Activated CD8-positive, alpha-beta memory T cell treated with anti-CD3 and anti-CD28 coated beads, Interleukin-2, amount 50 U/mL, for 24 hours (primary cell): ENCODE measurements at regions not wholly inside any gene's neighbourhood (a gene's known extent, or its start where the extent isn't known, plus 50 kb on each side); places are given as distances from the start of the nearest gene placed in this dataset.
"Not testable (repeated sequence)": the region's sequence is repeated elsewhere in the genome, so short reads cannot be mapped to it uniquely, and the experiment has no call there.

Experiments
- DNase-seq: peaks from one replicate; pipeline ENCODE4 v3.0.0-alpha.2; 2020; ENCODE audit errors: extremely low read depth

DNA sequence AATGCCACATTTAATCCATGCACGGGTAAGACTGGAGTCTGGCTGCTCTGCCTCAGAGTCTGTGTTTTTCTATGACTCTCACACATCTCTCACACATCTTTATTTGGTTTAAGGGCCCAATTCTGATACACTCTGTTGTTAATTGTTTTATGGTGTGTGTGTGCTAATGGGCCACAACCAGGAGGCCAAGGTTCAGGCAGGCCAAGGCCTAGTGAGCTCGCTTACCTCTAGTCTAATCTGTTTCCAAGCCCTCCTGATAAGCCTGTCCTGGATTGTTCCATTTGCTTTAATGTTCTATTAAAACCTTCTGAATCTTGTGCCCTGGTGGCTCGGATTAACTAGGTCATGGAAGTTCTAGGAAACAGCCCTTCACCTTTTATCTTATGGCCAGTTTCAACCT is 445.4 kb upstream of the DPH6 start:
- no peak for DNase-seq

DNA sequence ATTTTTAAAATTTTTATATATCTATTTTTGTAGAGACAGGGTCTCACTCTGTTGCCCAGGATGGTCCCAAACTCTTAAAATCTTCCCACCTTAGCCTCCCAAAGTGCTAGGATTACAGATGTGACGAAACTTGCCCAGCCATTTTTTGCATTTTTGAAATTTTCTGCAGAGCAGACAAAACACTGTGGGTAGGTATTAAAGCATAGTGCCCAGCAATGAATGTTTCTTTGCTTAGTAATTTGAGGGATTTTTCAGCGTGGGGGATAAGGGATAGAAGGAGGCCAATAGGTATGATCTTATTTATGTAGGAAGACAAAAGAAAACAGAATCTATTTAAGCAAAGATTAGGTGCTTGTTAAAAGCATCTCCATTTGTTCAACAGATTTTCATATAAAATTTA is 446.8 kb upstream of the DPH6 start:
- DNase-seq, result no peak

DNA sequence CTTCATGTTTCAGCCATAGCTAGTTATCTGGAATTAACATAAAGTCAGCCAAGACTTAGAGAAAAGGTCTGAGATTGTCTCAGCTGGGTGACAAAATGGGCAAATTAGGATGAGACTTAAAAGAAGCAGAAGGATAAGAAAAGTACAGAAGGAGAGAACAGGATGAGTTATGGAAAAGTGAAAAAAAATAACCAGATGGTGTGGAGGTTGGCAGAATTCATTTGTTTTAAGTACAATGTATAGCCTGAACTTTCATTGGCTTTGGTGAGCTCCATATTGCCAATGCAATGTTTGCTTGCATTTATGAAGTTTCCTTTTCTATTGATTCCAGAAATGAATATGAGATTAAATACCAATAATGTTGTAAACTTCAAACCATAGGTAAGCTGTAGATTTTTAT is 447.2 kb upstream of the DPH6 start:
- no peak for DNase-seq

DNA sequence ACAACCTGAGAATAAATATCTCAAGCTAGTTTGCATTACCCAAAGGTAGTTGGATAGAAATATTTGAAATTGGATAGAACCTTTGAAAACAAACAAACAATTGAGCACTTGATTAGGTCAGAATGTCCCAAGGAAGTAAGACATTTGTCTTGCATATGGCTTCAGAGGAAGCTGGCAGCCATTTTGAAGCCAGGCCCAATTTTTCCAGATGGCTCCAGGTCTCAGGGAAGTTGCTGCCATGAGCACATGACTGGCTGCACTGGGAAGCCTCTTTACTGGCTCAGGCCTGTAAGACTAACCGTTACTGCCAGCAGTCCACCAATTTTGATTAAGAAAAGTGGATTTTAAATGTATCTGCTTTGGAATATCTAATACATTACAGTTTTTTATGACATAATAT is 448.9 kb upstream of the DPH6 start:
- no peak for DNase-seq

DNA sequence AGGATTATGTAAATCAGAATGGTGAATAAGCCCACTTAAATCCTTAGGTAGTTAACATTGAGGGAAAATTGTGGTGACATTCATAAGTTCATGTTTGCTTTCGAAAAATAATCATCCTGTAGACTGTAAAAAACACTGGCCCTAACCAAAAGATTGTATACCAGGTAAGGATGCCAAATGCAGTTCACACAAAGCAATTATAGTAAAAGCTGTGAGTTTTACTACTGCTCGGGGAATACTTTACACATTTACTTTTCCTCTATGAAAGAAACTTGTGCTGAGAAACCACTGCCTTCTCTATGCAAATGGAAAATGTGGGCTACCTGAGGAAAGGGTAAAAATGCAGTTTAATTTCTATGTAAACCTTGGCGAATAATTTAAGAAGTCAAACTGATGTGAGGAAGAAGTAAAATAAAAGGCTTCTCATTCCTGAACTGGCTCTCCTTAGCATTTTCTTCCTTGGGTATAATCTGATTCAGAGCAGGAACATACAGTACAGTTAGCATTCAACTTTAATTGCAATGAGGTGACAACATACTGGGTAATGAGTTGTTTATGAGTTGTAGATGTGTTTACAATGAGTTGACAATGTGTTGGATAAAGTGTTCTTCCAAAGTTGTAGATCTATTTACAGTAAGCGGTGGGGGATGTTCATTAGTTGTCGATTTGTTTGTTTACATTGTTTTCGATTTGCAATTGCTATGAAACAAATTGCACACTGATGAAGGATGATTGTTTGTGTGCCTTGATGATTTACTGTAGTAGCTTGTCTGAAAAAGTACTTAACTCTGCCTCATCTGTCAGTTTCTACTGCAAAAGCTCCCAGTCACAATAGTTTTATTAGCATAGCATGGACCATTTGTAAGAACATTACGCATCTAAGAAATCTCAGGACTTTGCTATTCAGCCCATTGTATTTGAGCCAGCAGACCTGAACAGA is 453.0 kb upstream of the DPH6 start:
- DNase-seq, result no peak

DNA sequence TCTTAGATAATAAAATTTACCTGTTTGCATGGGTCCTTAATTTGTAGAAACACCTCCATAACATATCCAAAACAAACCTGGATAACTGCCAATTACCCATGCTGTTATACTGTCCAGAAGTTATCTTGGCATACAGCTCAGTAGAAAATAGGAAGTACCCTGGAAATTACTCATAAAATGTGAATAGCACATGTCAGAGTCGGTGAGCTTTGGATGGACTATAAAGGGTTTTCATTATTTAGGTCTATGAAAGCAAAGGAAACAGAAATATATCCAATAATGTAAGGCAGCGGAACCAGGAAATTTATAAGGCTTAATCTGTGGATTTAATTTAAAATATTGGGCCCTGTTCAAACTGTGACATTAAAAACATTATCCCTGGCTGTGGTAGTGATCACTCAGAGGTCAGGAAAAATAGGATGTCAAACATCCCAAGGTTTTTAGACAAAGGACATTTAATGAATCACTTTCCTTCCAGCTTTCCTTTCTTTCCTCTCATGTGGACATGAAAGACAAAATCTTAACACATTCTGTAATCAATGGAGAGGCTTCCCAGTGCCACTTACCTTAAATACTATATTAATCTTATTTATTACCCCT is 459.0 kb upstream of the DPH6 start:
- no peak for DNase-seq

DNA sequence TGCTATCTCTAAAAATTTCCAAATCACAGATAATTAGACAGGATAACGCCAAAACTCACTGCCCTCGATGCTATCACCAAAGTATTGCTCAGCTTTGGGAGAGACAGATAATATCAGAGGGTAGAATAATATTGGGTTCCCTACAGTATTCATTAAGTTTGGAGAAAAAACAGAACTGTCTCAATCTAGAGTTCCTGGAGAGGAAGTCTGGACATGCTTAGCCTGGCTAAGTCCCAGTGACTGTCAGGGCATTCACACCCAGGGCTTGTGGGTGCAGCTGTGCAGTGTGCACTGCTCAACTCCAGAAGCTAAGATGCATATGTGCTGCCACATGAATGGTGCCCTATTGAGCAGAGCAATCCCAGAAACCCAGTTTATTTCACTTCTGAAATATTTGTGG is 459.6 kb upstream of the DPH6 start:
- DNase-seq, result no peak

DNA sequence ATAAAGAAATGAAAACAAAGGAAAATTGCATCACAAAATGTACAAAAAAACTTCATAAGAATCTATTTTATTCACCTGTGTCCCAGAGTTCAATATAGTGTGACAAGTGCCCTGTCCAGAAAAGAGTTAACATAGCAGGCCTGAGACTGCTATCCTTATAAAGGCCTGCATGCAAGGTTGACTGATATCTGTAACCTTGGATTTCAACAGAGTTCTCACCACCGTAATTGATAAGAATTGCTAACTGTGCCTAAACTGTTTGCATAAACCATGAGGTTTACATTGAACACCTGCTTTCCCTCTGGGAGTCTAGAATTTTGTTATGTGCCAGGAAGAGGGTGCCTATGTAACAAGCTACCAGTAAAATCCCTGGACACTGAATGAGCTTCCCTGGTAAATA is 461.7 kb upstream of the DPH6 start:
- DNase-seq, result no peak

DNA sequence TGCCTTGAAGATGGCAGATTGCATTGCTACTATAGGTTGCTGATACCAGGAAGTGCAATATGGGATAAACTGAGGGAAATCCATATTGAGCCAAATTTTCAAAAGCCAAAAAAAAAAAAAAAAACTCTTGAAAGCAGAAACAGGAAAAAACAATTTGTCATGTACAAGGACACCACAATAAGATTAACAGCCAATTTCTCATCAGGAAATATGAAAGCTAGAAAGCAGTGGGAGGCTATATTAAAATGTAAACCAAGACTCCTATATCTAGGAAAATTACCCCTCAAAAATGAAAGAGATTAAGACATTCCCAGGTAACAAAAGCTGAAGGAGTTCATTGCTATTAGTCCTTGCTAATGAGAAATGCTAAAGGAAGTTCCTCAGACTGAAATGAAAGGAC is 462.8 kb upstream of the DPH6 start:
- no peak for DNase-seq

DNA sequence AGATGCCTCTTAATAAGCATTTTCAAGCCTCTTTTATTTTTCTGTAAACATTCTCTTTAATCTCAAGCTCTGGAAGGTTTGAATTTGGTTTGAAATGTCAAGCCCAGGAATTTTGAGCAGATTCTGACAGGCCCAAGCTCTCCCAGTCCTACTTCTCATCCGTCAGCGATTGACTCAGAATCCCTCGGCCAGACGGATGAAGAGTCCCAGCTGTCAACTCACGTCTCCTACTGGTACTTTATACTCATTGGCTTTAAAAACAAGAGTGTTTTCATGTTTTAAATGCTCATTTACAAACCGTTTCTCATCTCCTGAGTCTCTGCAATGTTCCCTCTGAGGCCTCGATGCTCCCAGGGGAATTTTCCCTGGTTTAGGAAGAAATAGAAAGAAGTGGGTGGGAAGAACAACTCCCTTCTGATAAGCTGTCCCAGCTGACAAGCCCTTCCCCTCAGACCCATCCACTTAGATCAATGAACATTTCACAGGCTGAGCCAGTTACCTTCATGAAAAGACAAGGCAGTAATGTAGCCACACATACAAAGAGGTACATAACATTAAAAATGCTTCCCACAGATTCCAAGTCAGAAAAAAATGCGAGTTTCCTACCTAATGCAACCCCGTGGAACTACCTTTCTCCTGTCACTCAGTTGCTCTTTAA is 478.2 kb upstream of the DPH6 start:
- DNase-seq, result no peak

DNA sequence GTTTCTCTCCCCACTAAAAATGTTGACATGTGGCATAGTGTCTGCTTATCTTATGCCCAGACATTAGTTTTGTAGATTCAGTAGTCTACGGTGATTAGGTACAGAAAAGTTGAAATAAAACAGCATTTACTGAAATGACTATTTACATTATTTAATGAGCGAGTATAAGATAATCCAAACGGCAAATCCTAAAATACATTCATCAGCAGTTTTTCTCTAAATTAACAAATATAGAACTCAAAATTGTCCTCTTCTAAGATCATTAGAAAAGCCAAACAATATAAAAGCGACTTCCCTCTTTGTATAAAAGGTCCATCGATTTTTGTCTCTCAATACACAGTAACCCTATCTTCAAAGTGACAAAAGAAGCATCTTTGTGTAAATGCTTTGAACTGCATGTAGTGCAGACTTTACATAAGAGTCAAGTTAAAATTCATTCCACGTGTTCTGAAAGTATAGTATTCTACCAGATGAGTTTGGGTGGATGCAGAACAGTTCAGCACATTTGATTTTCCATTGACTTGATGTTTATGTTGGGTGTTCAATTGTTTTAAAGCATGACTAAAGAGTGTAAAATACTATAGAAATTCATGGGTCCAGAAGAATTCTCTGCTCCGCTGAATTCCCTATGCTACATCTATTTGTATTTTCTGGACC is 480.8 kb upstream of the DPH6 start:
- no peak for DNase-seq

DNA sequence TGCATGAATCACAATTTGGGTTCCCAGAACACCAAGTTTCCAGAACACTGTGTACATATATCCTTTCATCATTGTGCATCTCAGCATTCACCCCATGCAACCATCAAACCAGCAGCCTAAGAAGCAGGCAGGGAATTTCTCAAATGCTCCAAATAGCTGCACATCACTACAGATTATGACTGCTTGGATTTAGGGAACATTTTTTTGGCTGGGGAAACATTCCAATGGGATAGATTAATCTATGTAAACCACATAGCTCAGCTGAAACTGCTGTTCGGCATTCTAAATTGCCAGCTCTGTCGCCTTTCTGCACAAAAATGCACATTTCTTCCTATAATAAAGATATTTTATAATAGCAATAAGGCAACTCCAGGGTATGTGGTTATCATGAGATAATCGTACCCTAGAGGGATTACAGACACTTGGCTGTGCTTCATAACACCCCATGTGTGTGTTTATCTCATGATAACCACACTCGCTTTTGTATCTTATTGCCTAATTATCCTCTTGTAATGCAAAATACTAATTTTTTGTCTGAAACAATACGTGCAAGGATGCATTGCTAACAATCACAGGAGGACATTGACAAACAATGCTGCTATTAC is 483.7 kb upstream of the DPH6 start:
- no peak for DNase-seq

DNA sequence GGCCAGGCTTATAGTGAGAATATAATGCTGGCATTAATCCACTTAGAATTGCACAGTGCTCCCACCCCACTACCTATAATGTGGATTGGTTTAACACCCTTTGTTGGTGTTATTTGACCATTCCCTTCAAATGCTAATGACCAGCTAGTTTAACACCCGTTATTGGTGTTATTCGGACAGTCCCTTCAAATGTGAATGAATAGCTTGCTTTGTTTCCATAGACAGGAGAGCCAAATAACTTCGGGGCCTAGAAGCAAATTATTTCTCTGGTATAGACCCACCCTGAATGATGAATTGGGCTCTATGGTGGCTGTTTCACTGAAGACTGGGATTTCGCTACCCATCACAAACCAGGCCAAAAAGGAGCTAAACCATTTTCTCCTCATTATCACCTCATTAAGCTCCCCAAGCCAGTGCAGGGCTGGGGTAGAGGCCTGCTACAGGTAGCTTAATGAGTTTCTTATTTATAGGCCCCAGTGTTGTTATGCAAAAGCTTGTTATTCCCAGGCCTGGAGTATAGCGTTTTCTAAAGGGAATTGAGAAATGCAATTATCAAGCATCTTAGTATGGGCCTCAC is 494.1 kb upstream of the DPH6 start:
- no peak for DNase-seq

DNA sequence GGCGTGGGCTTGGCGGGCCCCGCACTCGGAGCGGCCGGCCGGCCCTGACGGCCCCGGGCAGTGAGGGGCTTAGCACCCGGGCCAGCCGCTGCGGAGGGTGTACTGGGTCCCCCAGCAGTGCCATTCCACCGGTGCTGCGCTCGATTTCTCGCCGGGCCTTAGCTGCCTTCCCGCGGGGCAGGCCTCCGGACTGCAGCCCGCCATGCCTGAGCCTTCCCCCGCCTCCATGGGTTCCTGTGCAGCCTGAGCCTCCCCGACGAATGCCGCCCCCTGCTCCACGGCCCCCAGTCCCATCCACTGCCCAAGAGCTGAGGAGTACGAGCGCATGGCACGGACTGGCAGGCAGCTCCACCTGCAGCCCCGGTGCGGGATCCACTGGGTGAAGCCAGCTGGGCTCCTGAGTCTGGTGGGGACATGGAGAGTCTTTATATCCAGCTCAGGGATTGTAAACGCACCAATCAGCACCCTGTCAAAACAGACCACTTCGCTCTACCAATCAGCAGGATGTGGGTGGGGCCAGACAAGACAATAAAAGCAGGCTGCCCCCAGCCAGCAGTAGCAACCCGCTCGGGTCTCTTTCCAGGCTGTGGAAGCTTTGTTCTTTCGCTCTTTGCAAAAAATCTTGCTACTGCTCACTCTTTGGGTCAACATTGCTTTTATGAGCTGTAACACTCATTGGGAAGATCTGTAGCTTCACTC is 501.2 kb upstream of the DPH6 start:
- DNase-seq, result not testable (repeated sequence)

DNA sequence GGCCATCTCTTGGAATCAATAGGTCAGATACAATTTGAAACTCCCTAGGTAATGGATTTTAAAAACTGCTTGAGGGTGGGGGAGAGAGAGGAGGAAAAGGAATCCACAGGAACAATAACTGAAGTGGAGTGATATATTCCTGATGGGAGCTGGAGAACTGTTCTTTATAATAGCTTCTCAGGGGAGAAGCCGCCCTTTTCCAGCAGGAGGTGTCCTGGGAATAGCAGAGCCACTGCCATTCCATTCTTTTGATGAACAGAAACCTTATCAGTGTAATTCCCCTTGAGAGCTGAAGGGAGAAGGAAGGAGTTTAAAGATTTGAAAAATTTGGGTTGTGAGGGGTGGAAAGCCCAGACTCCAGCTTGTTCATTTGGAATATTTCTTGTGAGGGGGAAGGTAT is 504.9 kb upstream of the DPH6 start:
- no peak for DNase-seq

DNA sequence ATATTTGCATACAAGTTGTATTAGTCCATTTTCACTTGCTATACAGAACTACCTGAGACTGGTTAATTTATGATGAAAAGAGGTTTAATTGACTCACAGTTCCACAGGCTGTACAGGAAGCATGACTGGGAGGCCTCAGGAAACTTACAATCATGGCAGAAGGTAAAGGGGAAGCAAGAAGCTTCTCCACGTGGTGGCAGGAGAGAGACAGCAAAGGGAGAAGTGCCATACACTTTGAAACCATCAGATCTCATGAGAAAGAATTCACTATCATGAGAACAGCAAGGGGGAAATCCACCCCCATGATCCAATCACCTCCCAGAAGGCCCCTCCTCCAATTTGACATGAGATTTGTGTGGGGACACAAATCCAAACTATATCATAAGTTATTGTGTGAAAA is 506.7 kb upstream of the DPH6 start:
- DNase-seq, result not testable (repeated sequence)

DNA sequence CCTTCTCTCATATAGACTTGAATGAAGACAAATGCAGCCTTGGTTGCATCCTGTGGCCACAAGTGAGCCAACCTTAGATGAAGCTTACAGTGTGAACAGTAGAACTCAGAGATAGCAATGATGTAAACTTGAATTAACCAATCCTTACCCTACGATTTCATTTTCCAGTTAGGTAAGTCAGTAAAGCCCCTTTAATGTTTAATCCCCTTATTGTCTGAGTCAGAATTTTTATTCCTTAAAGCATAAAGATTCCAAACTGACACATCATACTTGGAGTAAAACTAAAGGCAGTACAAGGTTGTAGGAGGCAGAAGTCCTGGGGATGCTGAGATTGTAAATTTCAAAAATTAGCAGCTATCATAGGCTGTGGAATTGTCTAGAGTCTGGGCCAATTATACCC is 507.8 kb upstream of the DPH6 start:
- DNase-seq, result no peak

DNA sequence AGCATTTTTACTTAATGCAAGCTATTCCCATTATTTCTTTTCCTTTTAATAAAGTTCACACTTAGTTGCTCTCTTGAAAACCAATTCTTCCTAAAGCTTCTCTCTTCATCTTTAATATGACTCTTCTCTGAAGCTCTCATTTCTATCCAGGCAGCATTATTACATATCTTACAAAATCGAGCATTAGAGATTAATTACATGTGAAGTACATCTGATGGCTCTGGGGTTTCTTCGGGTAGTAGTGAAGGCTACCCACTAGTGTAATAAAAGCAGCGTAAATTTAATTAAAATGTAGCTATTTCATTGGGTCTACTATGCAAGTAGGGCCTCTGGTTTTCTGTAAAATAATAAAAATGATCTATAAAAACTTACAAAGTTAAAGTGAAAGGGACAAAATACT is 513.6 kb upstream of the DPH6 start:
- DNase-seq, result no peak

DNA sequence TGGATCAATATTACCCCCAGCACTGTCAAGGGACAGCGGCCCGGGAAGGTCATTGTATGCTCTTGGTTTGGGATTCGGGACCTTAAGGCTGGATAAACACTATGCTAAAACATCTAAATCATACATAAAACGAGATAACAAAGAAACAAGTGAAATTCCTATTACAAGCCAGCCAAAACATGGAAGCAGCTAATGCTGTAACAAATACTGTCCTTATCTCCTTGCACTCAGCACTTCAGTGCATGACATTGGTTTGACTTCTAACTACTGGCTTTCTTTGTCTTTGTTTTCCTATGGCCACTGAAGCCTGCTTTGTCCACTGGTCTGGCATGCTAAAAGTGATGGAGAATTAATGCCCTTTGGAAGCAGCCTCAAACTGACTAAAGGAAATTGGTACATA is 516.4 kb upstream of the DPH6 start:
- no peak for DNase-seq

DNA sequence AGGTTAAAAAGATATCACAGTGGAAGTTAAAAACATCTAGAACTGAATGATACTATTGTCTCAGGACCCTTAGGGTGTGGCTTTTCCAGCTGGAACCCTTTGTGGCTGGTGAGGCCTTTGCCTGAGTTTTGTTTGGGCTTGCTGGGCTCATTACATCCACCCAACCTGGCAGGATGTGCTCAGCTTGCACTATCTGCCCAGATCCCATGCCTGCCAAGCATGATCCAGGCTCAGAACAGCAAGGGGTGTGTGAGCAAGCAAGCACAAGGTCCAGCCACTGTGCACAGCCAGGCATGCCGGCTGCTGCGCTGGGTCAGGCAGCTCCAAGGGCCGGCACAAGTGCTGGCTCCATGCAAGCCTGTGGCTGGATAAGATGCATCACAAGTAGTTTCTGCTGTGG is 512.7 kb upstream of the CDIN1 start:
- no peak for DNase-seq
